Stimulated activated CD8-positive, alpha-beta memory T cell treated with anti-CD3 and anti-CD28 coated beads, Interleukin-15, amount 100 ng/mL, for 4 hours (primary cell): ENCODE measurements at regions not wholly inside any gene's neighbourhood (a gene's known extent, or its start where the extent isn't known, plus 50 kb on each side); places are given as distances from the start of the nearest gene placed in this dataset.
"Not testable (repeated sequence)": the region's sequence is repeated elsewhere in the genome, so short reads cannot be mapped to it uniquely, and the experiment has no call there.

Experiments
- DNase-seq, 2 donors: peaks; one replicate each; pipeline ENCODE4 v3.0.0-alpha.2; 2020; ENCODE audit warnings: low read depth in 2 of 2

DNA sequence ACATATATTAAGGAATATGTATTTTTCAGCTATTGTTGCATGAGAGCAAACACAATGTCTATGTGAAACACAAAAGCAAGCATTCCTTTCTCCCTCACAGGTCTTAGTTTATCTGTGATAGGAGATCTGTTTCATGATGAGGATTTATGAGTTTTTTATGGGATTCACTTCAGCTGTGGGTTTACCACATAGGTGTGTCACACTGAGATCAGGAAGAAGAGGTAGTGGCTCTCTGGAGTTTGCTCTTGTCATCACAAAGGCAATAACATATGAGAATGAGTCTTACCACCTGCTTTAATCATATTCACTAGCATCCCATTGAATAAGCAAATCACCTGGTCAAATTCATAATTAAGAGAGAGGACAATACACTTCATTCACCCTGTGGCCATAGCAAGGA lies 960.3 kb upstream of the SLC39A10 start:
- no peak for DNase-seq

DNA sequence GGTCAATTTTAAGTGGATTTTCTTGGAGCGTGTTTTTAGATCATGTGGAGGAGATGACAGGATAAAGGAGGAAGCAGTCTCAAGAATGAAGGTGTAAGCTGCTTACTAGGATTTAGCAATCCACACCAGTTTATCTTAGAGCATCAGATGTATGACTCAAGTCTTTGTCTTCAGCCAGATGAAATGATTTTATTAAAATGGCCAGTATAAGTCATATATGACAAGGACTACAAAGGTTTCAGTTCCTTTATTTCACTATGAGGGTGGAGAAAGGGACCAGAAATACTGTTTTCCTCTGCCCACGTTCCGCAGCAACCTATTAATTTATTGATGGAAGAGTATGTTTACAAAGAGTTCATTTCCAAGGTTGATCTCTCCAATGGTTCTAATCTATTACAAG lies 970.5 kb upstream of the SLC39A10 start:
- DNase-seq, result no peak

DNA sequence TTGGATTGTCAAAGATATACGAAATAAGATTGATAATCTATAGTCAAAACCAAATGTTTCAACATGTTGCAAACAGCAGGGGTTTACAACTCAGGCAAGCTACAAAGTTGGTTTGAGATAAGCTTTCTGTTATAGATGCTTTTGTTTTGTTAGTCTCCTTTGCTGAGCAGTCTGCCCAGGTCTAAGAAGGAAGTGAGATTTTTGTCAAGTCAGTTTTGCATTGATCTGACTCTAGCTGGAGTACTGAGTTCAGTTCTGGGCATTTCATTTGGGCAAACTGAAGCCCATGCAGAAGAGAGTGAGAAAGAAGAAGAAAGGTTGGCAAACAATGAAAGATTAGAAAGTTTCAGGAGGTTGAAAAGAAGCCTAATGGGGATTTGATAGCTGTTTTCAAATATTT lies 983.0 kb upstream of the SLC39A10 start:
- DNase-seq, result no peak

DNA sequence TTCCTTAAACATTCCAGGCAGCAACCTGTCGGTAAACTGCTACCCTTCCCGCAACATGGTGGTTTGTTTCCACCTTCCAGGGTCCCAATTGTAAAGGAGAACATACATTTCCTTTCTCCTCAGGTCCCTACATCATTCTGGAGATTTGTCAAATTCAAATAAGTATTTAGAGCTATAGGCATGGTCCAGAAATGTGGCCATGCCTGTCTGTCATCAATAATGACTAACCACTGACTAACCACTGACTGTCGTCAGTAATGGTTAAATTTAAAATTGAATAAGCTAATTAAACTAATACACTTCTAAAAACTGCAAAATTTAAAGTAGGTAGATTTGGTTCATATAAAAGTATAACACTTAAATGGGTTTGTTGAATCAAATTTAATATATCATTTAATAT lies 984.0 kb upstream of the SLC39A10 start:
- DNase-seq, result no peak

DNA sequence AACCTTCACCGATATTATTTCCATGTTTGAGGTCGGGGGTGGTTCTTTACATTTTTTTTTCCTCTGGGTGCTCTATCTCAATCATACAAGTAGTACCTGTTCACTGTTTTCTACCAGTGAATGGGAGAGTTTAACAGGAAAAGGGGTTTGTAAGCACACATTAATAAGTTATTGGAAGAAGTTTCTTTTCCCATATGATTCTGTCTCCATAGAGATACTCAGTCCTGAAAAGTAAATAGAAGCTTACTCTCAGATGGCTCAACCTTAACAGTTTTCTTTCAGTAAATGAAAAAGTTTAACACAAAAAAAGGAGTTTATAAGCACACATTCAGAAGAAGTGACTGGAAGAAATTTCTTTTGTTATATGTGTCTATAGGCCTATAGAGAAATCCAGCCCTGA lies 995.6 kb upstream of the SLC39A10 start:
- DNase-seq, result no peak

DNA sequence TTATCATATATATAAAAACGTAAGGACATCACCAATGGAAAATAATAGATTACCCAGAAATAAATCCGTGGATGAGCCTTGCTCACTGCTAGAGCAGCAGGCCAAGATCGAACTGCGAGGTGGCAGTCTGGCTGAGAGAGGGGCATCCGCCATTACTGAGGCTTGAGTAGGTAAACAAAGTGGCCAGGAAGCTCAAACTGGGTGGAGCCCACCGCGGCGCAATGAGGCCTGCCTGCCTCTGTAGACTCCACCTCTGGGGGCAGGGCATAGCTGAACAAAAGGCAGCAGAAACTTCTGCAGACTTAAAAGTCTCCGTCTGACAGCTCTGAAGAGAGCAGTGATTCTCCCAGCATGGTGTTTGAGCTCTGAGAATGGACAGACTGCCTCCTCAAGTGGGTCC lies 1018.0 kb upstream of the SLC39A10 start:
- DNase-seq, result not testable (repeated sequence)

DNA sequence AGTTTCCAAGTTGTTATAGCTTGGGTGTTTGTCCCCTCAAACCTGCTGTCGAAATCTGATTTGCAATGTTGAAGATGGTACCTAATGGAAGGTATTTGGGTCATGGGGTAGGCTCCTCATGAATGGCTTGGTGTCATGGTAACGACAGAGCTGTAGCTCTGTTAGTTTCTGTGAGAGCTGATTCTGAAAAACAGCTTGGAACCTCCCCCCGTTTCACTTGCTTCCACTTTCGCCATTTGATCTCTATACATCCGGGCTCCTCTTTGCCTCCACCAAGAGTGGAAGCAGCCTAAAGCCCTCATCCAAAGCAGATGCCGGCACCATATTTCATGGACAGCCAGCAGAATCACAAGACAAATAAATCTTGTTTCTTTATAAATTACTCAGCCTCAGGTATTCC lies 1035.1 kb upstream of the SLC39A10 start:
- DNase-seq, result no peak

DNA sequence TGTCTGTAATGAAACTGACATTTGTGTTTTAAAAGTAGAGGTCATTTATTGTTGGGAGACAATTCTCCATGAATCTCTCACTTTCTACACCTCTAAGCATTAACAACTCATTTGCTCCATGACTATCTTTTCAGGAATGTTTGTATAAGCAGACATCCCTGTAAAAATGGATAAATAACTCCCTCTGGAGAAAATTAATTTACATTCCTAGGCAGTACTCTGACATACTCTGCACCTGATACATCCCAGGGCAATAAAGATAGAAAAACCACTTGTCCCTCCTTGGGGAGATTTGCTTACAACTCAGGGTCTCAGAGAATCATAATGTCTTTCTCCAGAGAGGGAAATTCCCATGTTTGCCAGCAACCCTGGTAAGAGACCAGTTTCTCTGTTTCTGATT lies 1037.7 kb upstream of the SLC39A10 start:
- DNase-seq, result no peak

DNA sequence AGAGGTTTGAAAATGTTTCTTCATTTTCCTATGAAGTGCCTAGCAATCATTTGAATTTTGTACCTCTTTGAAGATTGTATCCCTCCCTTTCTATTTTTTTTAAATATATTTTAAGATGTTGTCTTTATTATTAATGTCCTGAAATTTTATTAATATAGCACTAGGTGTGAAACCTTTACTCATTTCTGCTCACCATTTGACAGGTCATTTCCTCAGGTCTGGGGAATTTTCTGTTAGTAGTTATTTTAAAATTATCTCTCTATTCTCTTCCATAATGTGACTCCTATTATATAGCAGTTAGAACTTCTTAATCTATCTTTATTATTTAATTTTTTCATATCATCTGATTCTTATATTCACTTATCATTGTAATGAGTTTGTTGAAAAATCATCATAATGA lies 1038.6 kb upstream of the SLC39A10 start:
- DNase-seq, result no peak

DNA sequence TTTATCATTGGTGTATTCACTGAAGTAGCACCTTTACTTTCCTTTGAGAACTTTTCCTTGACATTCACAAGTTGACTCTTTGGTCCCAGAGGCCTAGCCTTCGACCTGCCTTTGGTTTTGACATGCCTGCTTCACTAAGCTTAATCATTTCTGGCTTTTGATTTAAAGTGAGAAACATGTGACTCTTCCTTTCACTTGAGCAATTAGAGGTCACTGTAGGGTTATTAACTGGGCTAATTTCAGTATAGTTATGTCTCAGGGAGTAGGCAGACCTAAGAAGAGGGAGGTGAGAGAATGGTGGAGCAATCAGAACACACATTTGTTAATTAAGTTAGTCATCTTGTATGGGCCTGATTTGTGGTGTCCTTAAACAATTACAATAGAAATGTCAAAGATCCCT lies 1040.7 kb upstream of the SLC39A10 start:
- DNase-seq, result no peak

DNA sequence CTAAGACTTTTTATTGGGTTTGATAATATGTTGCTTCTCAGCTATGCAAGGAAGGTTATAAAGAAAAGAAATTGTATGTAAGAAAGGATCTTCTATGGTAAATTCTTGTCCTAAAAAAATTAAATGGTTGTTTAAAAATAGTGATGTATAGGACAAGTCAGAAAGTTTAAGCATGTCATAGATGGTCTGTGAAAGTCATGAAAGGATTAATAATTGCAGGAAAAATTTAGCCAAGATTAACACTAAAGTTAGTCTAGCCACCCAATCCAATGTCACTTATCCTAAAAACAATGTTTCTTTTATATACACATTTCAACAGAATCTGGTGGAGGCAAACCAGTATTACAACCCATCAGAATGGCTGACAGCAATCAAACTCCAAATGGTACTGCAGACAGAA lies 1046.7 kb upstream of the SLC39A10 start:
- no peak for DNase-seq

DNA sequence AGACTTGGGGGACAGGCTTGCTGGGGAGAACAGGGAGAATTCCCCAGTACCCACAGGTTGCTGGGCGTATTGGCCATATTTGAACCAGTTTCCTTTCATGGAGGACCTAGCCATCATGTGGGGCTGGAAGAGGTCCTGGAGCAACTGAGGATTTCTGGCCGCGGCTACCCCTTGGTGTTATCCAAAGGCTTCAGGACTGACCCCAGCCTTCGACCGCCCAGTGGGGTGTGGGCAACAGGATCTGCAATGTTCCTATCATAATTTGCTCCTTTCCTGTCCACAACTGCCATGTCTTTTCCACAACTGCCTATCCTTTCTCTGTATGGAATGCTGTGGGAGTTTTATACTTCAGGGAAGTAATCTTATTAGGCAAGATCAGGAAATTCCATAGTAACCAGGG lies 1053.6 kb upstream of the SLC39A10 start:
- no peak for DNase-seq

DNA sequence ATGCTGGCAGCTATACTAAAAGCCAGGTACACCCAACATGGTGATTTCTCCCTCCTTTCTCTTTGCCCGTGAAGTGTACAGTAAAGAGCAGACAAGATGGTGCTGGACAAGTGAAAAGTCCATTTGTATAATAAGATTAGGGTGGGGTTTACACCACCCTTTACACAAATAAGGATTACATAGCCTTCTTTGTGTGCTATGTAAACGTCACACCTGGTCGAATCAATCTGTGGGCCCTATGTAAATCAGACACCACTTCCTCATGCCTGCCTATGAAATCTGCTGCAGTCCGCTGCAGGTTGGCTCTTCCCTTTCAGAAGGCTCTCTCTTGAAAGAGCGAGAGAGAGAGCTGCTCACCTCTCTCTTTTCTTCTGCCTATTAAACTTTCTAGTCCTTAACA lies 1054.3 kb upstream of the SLC39A10 start:
- DNase-seq, result no peak

DNA sequence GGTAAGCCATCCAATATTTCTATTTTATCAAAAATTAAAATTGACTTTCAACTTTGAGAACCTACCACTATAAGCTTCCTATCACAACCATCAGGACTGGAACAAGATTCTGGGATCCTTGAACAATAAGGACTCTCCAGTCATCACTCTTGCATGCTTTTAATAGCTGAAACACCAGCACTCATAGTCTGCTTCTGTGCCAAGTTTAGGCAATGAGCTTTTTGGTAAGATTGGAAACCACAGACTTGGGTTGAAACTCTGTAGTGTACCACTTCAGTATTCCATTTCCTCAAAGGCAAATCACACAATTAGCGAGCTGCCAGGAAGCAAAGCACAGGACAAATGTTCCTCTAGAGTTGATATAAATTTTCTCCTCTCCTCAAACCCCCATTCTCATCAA lies 1065.8 kb upstream of the SLC39A10 start:
- no peak for DNase-seq

DNA sequence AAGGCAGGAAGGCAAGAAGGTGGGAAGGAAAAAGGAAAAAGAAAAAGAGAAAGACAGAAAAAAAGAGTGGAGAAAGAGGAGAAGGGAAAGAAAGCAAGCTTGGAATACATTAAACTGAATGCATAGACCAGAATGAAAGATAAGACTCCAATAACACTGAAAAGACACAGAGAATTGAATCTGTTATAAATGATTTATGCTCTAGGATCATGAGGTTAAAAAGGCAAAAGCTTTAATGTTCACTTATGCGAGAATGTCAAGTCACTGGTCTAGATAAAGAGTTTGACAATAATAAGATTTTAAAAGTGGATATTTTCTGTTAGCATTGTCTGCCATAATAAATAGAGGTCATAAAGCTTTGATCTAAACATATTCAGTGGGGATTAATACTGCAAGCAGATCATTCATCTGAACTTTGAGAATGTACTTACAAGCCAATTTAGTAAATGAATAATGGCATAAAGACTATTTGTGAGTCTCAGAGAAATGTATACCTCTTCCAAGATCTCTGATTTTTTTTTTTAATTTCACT lies 1069.2 kb upstream of the SLC39A10 start:
- no peak for DNase-seq

DNA sequence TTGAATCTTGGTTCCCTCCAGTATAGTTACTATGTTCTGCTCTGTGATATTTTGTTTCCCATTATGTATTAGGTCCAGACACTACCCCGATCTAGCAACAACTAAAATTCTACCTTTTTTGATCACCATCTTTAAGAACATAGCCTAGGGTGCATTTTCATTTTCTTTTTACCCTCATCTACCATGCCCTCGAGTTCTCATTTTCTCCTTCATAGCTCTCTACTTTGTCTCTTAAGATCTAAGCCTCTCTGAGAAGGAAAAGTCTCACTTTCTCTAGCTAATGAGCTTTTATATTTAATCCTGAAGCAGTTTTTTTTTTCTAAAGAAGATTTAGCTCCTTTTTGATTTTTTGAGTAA lies 1089.4 kb upstream of the SLC39A10 start:
- no peak for DNase-seq

DNA sequence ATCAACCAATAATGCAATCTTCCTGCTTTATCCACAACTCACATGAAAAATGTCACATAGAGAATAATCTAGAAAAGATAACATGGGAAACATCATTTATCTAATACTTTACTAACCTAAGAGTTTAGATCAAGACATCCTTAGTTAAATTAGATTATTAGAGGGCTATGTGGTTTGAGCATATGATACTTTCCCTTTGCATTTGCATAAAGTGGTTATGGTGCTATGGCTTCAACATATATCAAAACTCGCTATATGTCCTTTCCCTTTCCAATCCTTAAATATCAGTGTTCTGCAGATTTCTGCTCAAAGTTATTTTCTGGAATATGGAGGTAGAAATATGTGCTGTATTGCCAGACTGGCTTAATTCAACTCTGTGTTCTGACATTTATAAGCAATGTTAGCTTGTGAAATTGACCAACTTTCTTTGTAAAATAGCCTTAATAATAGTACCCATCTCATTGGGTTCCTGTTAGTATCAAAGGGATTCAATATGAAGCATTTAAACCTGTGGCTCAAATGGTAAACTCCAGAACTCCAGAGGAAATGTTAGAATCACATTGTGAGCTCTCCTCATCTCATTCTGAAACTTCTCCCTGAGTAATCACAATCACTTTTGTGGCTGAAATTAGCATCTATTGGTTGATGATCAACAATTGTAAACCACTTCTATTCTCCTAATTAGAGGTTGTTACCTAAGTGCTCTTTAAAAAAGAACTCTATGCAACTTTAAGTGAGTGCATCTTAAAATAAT lies 1089.9 kb upstream of the SLC39A10 start:
- DNase-seq, result no peak

DNA sequence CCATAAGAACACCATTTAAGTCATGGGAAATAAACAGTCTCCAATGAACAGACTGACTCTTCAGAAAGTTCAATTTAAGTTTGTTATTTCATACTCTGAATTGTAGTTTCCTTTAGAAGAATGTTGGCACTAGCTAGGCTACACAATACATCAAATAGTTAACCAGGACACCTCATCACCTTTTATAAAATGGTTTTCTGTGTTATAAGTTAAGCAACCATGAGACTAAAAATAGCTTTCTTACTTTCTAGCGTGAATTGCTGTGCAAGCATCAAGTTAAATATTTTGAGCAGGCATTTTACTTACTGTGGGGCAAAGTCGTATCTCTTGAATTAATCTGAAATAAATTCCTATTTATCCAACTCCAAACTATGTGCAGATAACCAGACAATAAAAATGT lies 1092.6 kb upstream of the SLC39A10 start:
- no peak for DNase-seq

DNA sequence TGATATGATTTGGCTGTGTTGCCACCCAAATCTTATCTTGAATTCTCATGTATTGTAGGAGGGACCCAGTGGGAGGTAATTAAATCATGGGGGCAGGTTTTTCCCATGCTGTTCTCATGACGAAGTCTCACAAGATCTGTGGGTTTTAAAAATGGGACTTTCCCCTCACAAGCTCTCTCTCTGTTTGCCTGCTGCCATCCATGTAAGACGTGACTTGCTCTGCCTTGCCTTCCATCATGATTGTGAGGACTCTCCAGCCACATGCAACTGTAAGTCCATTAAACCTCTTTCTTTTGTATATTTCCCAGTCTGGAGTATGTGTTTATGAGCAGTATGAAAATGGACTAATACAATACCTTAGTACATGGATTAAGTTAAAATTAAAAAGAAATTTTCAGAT lies 1094.7 kb upstream of the SLC39A10 start:
- no peak for DNase-seq

DNA sequence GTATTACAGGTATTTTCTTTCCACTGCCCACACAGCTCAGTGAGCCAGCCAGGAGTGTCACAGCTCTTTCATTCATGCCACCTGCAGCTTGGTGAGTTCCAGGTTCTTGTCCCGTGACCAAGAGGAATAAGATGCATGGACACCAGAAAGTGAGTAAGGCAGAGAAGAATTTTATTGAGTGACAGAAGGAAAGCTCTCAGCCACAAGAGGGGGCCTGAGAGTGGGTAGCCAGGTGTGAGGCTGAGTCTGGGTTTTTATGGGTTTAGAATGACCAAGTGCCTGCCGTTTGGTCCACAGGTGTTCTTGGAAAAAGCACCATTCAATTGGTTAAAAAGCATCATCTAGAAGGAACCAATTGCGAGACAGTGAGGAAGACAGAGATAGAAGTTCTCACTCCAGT lies 1097.1 kb upstream of the SLC39A10 start:
- no peak for DNase-seq

DNA sequence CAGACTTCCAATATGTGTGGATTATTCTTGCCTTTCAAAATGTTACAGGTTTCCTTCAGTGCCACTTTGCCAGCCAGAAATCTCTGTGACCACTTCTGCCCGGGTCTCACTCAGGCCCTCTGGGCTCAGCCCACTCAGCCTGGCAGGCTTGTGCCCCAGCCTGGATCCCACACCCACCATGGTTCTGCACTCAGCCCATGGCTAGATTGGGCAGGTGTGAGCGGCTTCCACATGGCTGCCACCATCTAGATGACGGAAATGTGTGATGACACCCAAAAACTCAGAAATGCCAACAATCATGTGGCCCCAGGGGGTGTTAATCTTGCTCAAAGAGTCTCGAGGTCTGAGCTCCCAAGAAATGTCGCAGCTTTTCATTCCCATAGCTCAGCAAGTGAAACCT lies 1097.5 kb upstream of the SLC39A10 start:
- DNase-seq, result no peak

DNA sequence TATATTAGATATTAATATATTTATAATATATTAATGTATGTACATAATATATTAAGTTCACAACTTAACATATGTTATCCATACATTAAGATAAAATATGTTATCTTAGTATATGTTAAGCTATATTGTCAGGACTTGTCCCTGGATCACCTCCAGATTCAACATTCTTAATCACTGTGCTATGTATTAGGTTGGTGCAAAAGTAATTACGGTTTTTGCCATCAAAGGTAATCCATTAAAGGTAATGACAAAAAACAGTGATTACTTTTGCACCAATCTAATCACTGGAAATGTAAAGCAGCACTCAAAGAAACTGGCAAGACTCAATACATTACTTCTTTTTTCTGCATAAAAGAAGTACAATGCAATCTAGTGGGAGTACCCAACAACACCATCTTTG lies 1099.0 kb upstream of the SLC39A10 start:
- no peak for DNase-seq

DNA sequence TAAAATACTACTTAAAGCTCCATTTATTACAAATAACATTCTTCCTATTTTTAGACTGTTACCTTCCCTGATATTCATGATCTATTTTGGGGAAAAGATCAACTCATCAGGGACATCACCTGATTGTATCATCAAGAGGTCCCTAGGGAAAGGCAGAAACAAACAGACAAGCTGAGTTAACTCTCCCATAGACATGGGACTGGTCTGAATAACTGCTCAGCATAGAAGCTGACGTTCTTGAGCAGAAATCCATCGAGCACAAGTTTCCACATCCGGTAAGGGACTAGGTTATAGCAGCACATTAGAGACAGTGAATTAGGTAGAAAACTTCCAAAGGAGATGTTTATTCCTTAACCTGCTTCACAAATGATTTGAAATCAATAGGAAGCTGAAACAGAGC lies 1100.4 kb upstream of the SLC39A10 start:
- DNase-seq, result no peak

DNA sequence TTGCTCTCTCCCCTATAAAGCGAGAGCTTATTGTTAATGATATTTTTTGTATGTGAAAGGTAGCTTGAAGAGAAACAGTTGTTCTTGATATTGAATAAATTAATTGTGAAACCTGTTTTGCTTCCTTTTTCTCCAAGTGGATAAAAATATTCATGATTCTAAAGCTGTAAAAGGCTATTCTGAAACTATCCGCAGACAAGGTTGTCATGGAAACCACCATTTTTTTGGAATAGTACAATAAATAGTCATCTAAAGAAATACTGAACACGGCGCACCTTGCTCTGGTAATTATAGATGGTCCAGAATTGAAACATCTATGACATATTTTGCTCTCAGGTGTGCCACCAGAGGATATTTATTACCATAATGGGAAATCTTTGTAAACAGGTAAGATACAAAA lies 1103.0 kb upstream of the SLC39A10 start:
- DNase-seq, result no peak
